ENCODE measurements at regions not wholly inside any gene's neighbourhood (a gene's known extent, or its start where the extent isn't known, plus 50 kb on each side); places are given as distances from the start of the nearest gene placed in this dataset.

GRCh38 chr2:14937336-14937735, 304.8 kb downstream of the LRATD1 start (continued):
- no peak for TF ChIP-seq CEBPZ (IDR thresholded peaks at IDR 0.05; ENCODE audit: low read depth, low read length)
- no peak for TF ChIP-seq NKRF (conservative IDR thresholded peaks at IDR 0.05)
- no peak for TF ChIP-seq SMARCA5 (IDR thresholded peaks at IDR 0.05)
- no peak for TF ChIP-seq MTA2 (IDR thresholded peaks at IDR 0.05; ENCODE audit: low read depth)

- in situ Hi-C loops (cut with MboI) (no loop called here), intact Hi-C loops (cut with micrococcal nuclease; ENCODE audit: unreplicated experiment) (no loop called here)
- SMC1A ChIA-PET (ENCODE audit: uncharacterized antibody, unreplicated experiment) = no interaction called here
- BruUV-seq (replicated peaks) = no TSS peak
- no peak for FAIRE-seq
- no peaks in the 10 kb centered on the region; the same call in 2 of the 3 replicates for H3K9me3 ChIP-seq (replicated peaks; ENCODE audit: control insufficient read depth, insufficient read depth, low read length)
- no peak overlapping the region for H3K4me2 ChIP-seq (ENCODE audit: control insufficient read depth, insufficient read depth)
- no peak for ATAC-seq
- TF ChIP-seq GATAD2B (conservative IDR thresholded peaks at IDR 0.05; ENCODE audit: low read depth) = no peak
- TF ChIP-seq TBL1XR1 (IDR thresholded peaks at IDR 0.05; ENCODE audit: low read depth, low read length) = no peak
- no peak for TF ChIP-seq PBX3 (IDR thresholded peaks at IDR 0.05; ENCODE audit: insufficient replicate concordance, low read depth, low read length)
- no peak for TF ChIP-seq BCL11A (IDR thresholded peaks at IDR 0.05; ENCODE audit: low read depth, low read length)
- no peak for TF ChIP-seq POLR2AphosphoS2 (IDR thresholded peaks at IDR 0.05; ENCODE audit: low read depth, low read length)
- TF ChIP-seq NFIC (IDR thresholded peaks at IDR 0.05; ENCODE audit: low read depth, low read length) = no peak
- no peak for TF ChIP-seq CBFB (IDR thresholded peaks at IDR 0.05; ENCODE audit: low read depth)
- TF ChIP-seq FOXM1 (IDR thresholded peaks at IDR 0.05; ENCODE audit: low read depth, low read length) = no peak
- TF ChIP-seq RBBP5 (conservative IDR thresholded peaks at IDR 0.05) = no peak
- TF ChIP-seq SRF (IDR thresholded peaks at IDR 0.05; ENCODE audit: low read depth in 2 of 2, low read length in 2 of 2) = no peak
- no peak for TF ChIP-seq ZNF217 (IDR thresholded peaks at IDR 0.05)
- RAD21 ChIA-PET (ENCODE audit: unreplicated experiment) = no interaction called here
- H3K27me3 ChIP-seq (replicated peaks in 1 of 2; ENCODE audit: control insufficient read depth in 2 of 2, insufficient read depth in 2 of 2, low read length in 1 of 2) = no peaks in the 10 kb centered on the region
- no peaks in the 10 kb centered on the region for H3K36me3 ChIP-seq (ENCODE audit: control insufficient read depth in 2 of 2, insufficient read depth in 2 of 2, low read length in 1 of 2)
- no peak overlapping the region for H3K4me3 ChIP-seq
- no peaks in the 10 kb centered on the region for H4K20me1 ChIP-seq (ENCODE audit: control insufficient read depth, insufficient read depth)
- H2AFZ ChIP-seq (ENCODE audit: control insufficient read depth, low read depth, low read length) = no peak overlapping the region
- H3K79me2 ChIP-seq (ENCODE audit: control insufficient read depth, insufficient read depth, low read length) = no peaks in the 10 kb centered on the region
- no peaks in the 10 kb centered on the region for H3K4me1 ChIP-seq (ENCODE audit: control insufficient read depth, insufficient read depth, low read length)
- no peak for DNase-seq (ENCODE audit: low read depth, low spot score)
- no peak overlapping the region for H3K9ac ChIP-seq (ENCODE audit: control insufficient read depth, insufficient read depth, low read length)
- 53% methylated on average over 4 of the region's 4 CpGs for WGBS (ENCODE audit: insufficient coverage, insufficient replicate concordance, low lambda C conversion rate, missing lambda C conversion rate)
- H3K27ac ChIP-seq (ENCODE audit: control insufficient read depth, insufficient read depth) = no peak overlapping the region
- CTCF ChIA-PET = no interaction called here
- POLR2A ChIA-PET = no interaction called here
Observed at GRCh38 chr2:14941151-14941631, 308.7 kb downstream of the LRATD1 start.

All from GM12878 (cell line).